Chondrocyte (in vitro differentiated cells): ENCODE measurements at regions not wholly inside any gene's neighbourhood (a gene's known extent, or its start where the extent isn't known, plus 50 kb on each side); places are given as distances from the start of the nearest gene placed in this dataset.

ENCODE experiments used
- DNase-seq: peaks from one replicate; pipeline ENCODE4 v3.0.0; 2021; ENCODE audit warnings: mixed read lengths, low spot score
- H3K27ac Mint-ChIP-seq: one replicate; pipeline ENCODE4 v1.8.0; 2021; ENCODE audit warnings: mild to moderate bottlenecking, moderate library complexity, mixed read lengths; ENCODE audit not compliant: unreplicated experiment
- H3K27me3 Mint-ChIP-seq: 2 replicates; pipeline ENCODE4 v1.8.0; 2021; ENCODE audit warnings: low read depth, mixed read lengths
- H3K36me3 Mint-ChIP-seq: 2 replicates; pipeline ENCODE4 v1.8.0; 2021; ENCODE audit warnings: low read depth, mixed read lengths
- H3K4me1 Mint-ChIP-seq: 2 replicates; pipeline ENCODE4 v1.8.0; 2021; ENCODE audit warnings: low read depth, mild to moderate bottlenecking, mixed read lengths
- H3K4me3 Mint-ChIP-seq: one replicate; pipeline ENCODE4 v1.8.0; 2021; ENCODE audit warnings: mild to moderate bottlenecking, moderate library complexity, mixed read lengths; ENCODE audit not compliant: unreplicated experiment
- H3K9me3 Mint-ChIP-seq: 2 replicates; pipeline ENCODE4 v1.8.0; 2021; ENCODE audit warnings: low read depth, mixed read lengths
- CTCF ChIP-seq: fragments of 200-600 bp; sonication (generic); IDR thresholded peaks from 2 replicates; pipeline ENCODE4 v1.5.0; 2021; ENCODE audit warnings: antibody characterized with exemption, mild to moderate bottlenecking, moderate library complexity

- peaks cover 5% of the 10 kb centered on the region for H3K9me3 Mint-ChIP-seq
- no peak overlapping the region for H3K27ac Mint-ChIP-seq
- H3K4me3 Mint-ChIP-seq = no peak overlapping the region
- peaks cover 4% of the 10 kb centered on the region for H3K4me1 Mint-ChIP-seq
- H3K27me3 Mint-ChIP-seq = peaks cover 13% of the 10 kb centered on the region
- no peaks in the 10 kb centered on the region for H3K36me3 Mint-ChIP-seq
- DNase-seq = no peak
- TF ChIP-seq CTCF = no peak
Measured at GRCh38 chr7:134391223-134391622, 67.7 kb downstream of the AKR1B1 start.

- Mint-ChIP-seq H3K36me3 (peaks cover 3% of the 10 kb centered on the region), H3K27ac (no peak overlapping the region), H3K4me1 (no peaks in the 10 kb centered on the region), H3K9me3 (peaks cover 13% of the 10 kb centered on the region), H3K4me3 (no peak overlapping the region), H3K27me3 (peaks cover 10% of the 10 kb centered on the region)
- TF ChIP-seq CTCF = no peak
- DNase-seq = no peak
Measured at GRCh38 chr7:134388336-134389019, 70.4 kb downstream of the AKR1B1 start.

- DNase-seq = no peak
- no peak for TF ChIP-seq CTCF
- Mint-ChIP-seq H3K36me3 (peaks cover 2% of the 10 kb centered on the region), H3K4me3 (no peak overlapping the region), H3K9me3 (no peaks in the 10 kb centered on the region), H3K27ac (no peak overlapping the region), H3K27me3 (peaks cover 34% of the 10 kb centered on the region), H3K4me1 (no peaks in the 10 kb centered on the region)
Measured at GRCh38 chr7:134378562-134378961, 61.8 kb upstream of the SLC35B4 start.

- peaks cover 44% of the 10 kb centered on the region for H3K27me3 Mint-ChIP-seq
- H3K27ac Mint-ChIP-seq = no peak overlapping the region
- DNase-seq = no peak
- no peak for TF ChIP-seq CTCF
- peaks cover 2% of the 10 kb centered on the region for H3K36me3 Mint-ChIP-seq
- H3K4me1 Mint-ChIP-seq = no peaks in the 10 kb centered on the region
- no peak overlapping the region for H3K4me3 Mint-ChIP-seq
- no peaks in the 10 kb centered on the region for H3K9me3 Mint-ChIP-seq
Measured at GRCh38 chr7:134376693-134377092, 60.0 kb upstream of the SLC35B4 start.

- H3K27me3 Mint-ChIP-seq = peaks cover 49% of the 10 kb centered on the region
- H3K9me3 Mint-ChIP-seq = no peaks in the 10 kb centered on the region
- no peak overlapping the region for H3K27ac Mint-ChIP-seq
- no peak overlapping the region for H3K4me3 Mint-ChIP-seq
- TF ChIP-seq CTCF = no peak
- H3K4me1 Mint-ChIP-seq = no peaks in the 10 kb centered on the region
- DNase-seq = no peak
- peaks cover 2% of the 10 kb centered on the region for H3K36me3 Mint-ChIP-seq
Measured at GRCh38 chr7:134375206-134375605, 58.5 kb upstream of the SLC35B4 start.
